ENCODE measurements at regions not wholly inside any gene's neighbourhood (a gene's known extent, or its start where the extent isn't known, plus 50 kb on each side); places are given as distances from the start of the nearest gene placed in this dataset.

DNA sequence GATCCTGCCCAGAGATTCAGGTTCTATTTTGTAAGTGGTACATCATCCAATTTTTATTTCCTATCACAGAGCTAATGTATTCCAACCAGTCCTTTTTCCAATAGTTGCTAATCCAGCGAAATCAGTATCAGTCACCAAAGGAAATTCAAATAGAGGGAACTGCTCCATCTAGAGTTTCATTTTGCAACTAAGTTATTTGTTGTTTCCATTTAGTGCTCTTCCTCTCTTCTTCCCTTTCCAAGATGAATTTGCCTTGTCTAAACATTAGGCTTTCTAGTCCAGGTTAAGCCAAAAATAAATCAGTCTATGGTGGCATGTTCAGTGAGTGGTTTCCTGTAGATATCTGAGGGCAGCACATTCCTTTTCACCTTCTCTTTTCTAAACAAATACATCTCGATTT lies 79.8 kb upstream of the SPATA31D4 start:
- Histone ChIP-seq H3K27me3 (ENCODE audit: control insufficient read depth, insufficient read depth, low read length) (no peaks in the 10 kb centered on the region), H3K36me3 (ENCODE audit: control insufficient read depth, insufficient read depth, low read length) (no peaks in the 10 kb centered on the region), H3K4me1 (ENCODE audit: control insufficient read depth, insufficient read depth, low read length) (peaks cover 10% of the 10 kb centered on the region), H3K9me3 (ENCODE audit: control insufficient read depth, insufficient read depth, low read depth, low read length) (no peaks in the 10 kb centered on the region), H3K4me3 (ENCODE audit: low read depth, low read length) (no peak overlapping the region), H3K9ac (ENCODE audit: low read length) (no peak overlapping the region), H3K27ac (ENCODE audit: low read depth, low read length) (no peak overlapping the region)

DNA sequence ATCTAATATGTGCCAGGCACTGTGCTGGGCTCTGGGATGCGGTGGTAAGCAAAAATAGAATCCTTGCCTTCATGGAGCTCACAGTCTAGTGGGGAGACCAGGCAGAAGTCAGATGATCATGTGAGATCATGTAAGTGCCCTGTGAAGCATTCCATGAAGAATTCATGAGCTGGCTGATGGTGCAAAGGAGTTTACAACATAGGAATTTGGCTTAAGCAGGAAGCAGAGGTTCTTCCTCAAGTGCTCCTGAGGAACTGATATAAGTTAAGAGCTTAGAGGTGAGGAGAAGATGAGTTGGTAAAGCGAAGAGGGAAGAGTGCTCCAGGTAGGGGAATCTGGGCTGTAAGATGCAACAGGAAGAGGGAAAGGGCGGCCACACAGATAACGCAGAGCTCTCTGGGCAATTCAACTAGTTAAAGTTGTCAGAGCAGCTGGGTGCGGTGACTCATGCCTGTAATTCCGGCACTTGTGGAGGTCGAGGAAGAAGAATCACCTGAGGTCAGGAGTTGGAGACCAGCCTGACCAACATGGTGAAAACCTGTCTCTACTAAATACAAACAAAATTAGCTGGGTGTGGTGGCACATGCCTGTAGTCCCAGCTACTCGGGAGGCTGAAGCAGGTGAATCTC lies 78.5 kb upstream of the SPATA31D4 start:
- H3K9me3 ChIP-seq (ENCODE audit: control insufficient read depth, insufficient read depth, low read depth, low read length), result no peaks in the 10 kb centered on the region
- no peaks in the 10 kb centered on the region for H3K27me3 ChIP-seq (ENCODE audit: control insufficient read depth, insufficient read depth, low read length)
- H3K9ac ChIP-seq (ENCODE audit: low read length), result no peak overlapping the region
- H3K36me3 ChIP-seq (ENCODE audit: control insufficient read depth, insufficient read depth, low read length), result no peaks in the 10 kb centered on the region
- no peak overlapping the region for H3K4me3 ChIP-seq (ENCODE audit: low read depth, low read length)
- H3K4me1 ChIP-seq (ENCODE audit: control insufficient read depth, insufficient read depth, low read length), result no peaks in the 10 kb centered on the region
- no peak overlapping the region for H3K27ac ChIP-seq (ENCODE audit: low read depth, low read length)

DNA sequence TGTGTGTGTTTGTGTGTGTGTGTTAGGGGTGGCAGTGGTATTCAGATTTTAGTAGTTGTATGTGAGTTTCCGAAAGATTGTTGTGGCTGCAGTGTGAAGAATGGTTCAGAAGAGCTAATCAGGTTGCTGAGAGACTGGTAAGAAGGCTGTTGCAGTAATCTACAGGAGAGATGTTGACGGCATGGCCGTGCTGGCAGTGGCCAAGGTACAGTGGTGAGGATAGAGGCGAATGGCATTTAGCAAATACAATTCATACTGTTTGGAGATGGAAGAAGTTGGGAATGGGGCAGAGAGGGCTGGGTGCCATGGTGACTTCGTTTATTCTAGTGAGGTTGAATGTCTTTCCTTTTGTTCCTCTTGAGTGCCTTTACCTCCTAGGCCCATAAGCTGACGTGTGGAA lies 77.5 kb upstream of the SPATA31D4 start:
- Histone ChIP-seq H3K9me3 (ENCODE audit: control insufficient read depth, insufficient read depth, low read depth, low read length) (no peaks in the 10 kb centered on the region), H3K4me1 (ENCODE audit: control insufficient read depth, insufficient read depth, low read length) (no peaks in the 10 kb centered on the region), H3K36me3 (ENCODE audit: control insufficient read depth, insufficient read depth, low read length) (no peaks in the 10 kb centered on the region), H3K4me3 (ENCODE audit: low read depth, low read length) (no peak overlapping the region), H3K27me3 (ENCODE audit: control insufficient read depth, insufficient read depth, low read length) (no peaks in the 10 kb centered on the region), H3K9ac (ENCODE audit: low read length) (no peak overlapping the region), H3K27ac (ENCODE audit: low read depth, low read length) (no peak overlapping the region)

GRCh38 chr9:81851340-81851739 lies 76.9 kb upstream of the SPATA31D4 start:
- Histone ChIP-seq H3K27ac (ENCODE audit: low read depth, low read length) (no peak overlapping the region), H3K9me3 (ENCODE audit: control insufficient read depth, insufficient read depth, low read depth, low read length) (no peaks in the 10 kb centered on the region), H3K4me3 (ENCODE audit: low read depth, low read length) (no peak overlapping the region), H3K36me3 (ENCODE audit: control insufficient read depth, insufficient read depth, low read length) (no peaks in the 10 kb centered on the region), H3K27me3 (ENCODE audit: control insufficient read depth, insufficient read depth, low read length) (no peaks in the 10 kb centered on the region), H3K9ac (ENCODE audit: low read length) (no peak overlapping the region), H3K4me1 (ENCODE audit: control insufficient read depth, insufficient read depth, low read length) (no peaks in the 10 kb centered on the region)

DNA sequence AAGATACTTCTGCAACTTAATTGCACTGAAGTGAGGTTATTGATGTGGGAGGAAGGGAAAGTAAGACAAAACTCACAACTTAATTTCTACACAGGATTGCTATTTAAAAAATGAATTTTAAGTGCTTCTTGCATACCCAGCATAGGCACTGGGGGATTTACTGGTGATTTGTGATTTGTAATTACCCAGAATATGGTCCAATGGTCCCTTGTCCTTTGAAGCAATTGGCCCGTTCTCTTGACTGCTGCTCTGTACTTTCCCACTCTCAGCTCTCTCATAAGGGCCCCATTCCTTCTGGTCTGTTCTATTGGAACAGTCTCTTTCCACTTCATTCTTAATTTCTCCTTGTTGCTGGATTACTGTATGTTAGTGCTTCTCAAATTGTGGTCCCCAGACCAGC lies 75.4 kb upstream of the SPATA31D4 start:
- Histone ChIP-seq H3K9ac (ENCODE audit: low read length) (no peak overlapping the region), H3K9me3 (ENCODE audit: control insufficient read depth, insufficient read depth, low read depth, low read length) (no peaks in the 10 kb centered on the region), H3K4me3 (ENCODE audit: low read depth, low read length) (no peak overlapping the region), H3K36me3 (ENCODE audit: control insufficient read depth, insufficient read depth, low read length) (no peaks in the 10 kb centered on the region), H3K27me3 (ENCODE audit: control insufficient read depth, insufficient read depth, low read length) (no peaks in the 10 kb centered on the region), H3K27ac (ENCODE audit: low read depth, low read length) (no peak overlapping the region), H3K4me1 (ENCODE audit: control insufficient read depth, insufficient read depth, low read length) (no peaks in the 10 kb centered on the region)

DNA sequence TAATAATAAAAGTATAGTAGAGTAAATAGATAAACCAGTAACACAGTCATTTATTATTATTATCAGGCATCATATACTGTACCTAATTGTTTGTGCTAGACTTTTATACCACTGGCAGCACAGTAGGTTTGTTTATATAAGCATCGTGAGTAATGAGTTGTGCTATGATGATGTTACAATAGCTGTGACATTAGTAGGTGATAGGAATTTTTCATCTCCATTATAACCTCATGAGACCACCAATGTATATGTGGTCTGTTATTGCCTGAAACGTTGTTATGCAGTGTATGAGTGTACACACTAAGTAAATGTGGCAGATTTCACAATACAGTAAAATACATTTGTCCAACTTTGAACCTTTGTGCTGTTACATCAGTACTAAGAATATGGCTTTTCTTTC lies 72.7 kb upstream of the SPATA31D4 start:
- Histone ChIP-seq H3K36me3 (ENCODE audit: control insufficient read depth, insufficient read depth, low read length) (no peaks in the 10 kb centered on the region), H3K27me3 (ENCODE audit: control insufficient read depth, insufficient read depth, low read length) (no peaks in the 10 kb centered on the region), H3K4me1 (ENCODE audit: control insufficient read depth, insufficient read depth, low read length) (no peaks in the 10 kb centered on the region), H3K9ac (ENCODE audit: low read length) (no peak overlapping the region), H3K9me3 (ENCODE audit: control insufficient read depth, insufficient read depth, low read depth, low read length) (no peaks in the 10 kb centered on the region), H3K27ac (ENCODE audit: low read depth, low read length) (no peak overlapping the region), H3K4me3 (ENCODE audit: low read depth, low read length) (no peak overlapping the region)

DNA sequence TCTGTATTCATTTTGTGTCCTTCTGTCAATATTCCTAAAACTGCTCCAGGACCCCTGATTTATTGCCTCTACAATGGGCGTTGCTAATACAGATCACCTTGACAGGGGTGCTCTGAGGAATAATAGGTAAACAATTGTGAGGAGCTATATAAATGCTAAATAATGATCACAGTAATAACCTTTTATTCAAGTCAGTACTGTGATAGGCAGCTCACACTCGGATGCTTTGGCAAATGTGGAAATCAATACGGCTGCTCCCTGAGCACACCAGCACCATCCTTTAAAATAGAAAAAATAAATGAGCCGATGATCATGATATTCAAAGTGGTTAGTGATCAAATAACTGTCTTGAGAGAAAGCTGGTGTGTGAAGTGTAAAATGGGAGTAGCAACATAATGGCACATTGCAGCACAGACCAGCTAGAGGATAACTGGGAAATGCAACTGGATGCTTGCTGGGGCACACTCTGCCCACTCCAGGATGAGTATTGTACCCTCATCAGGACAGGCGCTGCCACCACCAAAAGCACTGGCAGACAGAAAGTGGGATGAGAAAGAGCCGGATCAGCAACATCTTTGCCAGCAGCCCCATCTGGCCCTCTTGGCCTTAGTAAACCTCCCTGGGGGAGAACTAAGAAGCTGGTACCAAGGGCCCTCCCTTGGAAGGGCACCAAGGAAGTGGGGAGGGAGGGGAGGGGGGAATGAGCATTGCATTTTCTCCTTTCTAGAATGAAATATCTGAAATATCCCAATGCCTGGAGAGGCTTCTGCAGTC lies 69.4 kb upstream of the SPATA31D4 start:
- Histone ChIP-seq H3K27me3 (ENCODE audit: control insufficient read depth, insufficient read depth, low read length) (no peaks in the 10 kb centered on the region), H3K9ac (ENCODE audit: low read length) (no peak overlapping the region), H3K9me3 (ENCODE audit: control insufficient read depth, insufficient read depth, low read depth, low read length) (no peaks in the 10 kb centered on the region), H3K4me3 (ENCODE audit: low read depth, low read length) (no peak overlapping the region), H3K36me3 (ENCODE audit: control insufficient read depth, insufficient read depth, low read length) (no peaks in the 10 kb centered on the region), H3K4me1 (ENCODE audit: control insufficient read depth, insufficient read depth, low read length) (no peaks in the 10 kb centered on the region), H3K27ac (ENCODE audit: low read depth, low read length) (no peak overlapping the region)

DNA sequence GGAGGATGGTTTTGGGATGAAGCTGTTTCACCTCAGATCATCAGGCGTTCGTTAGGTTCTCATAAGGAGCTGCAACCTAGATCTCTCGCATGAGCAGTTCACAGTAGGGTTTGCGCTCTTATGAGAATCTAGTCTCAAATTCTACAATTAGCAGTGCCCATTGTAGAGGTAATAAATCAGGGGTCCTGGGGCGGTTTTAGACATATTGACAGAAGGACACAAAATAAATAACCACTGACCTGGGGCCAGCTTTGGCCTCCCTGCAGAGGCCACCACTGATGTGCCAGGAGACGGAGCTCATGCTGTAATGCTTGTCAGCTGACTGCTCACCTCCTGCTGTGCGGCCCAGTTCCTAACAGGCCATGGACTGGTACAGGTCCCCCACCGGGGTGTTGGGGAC lies 67.6 kb upstream of the SPATA31D4 start:
- Histone ChIP-seq H3K4me1 (ENCODE audit: control insufficient read depth, insufficient read depth, low read length) (no peaks in the 10 kb centered on the region), H3K9ac (ENCODE audit: low read length) (no peak overlapping the region), H3K36me3 (ENCODE audit: control insufficient read depth, insufficient read depth, low read length) (no peaks in the 10 kb centered on the region), H3K27me3 (ENCODE audit: control insufficient read depth, insufficient read depth, low read length) (no peaks in the 10 kb centered on the region), H3K9me3 (ENCODE audit: control insufficient read depth, insufficient read depth, low read depth, low read length) (no peaks in the 10 kb centered on the region), H3K27ac (ENCODE audit: low read depth, low read length) (no peak overlapping the region), H3K4me3 (ENCODE audit: low read depth, low read length) (no peak overlapping the region)

DNA sequence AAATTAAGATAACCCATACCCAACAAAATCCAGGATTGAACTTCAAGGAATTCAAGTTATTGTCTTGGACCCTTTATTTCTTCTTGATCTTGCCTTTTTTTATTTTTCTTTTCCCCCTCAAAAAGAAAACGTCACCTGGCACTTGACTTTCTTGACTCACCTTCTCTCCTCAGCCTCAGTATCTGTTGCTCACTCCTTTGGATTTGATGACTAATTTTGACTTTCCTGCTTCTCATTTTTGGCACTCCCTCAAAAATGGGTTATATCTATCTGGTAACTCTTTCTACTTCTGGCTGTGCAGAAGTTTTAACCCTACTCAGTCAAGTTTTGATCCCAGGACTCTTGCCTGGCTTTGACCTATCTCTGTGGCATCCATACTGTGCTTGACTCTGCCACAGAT lies 66.6 kb upstream of the SPATA31D4 start:
- Histone ChIP-seq H3K36me3 (ENCODE audit: control insufficient read depth, insufficient read depth, low read length) (no peaks in the 10 kb centered on the region), H3K9ac (ENCODE audit: low read length) (no peak overlapping the region), H3K9me3 (ENCODE audit: control insufficient read depth, insufficient read depth, low read depth, low read length) (no peaks in the 10 kb centered on the region), H3K4me1 (ENCODE audit: control insufficient read depth, insufficient read depth, low read length) (no peaks in the 10 kb centered on the region), H3K27me3 (ENCODE audit: control insufficient read depth, insufficient read depth, low read length) (no peaks in the 10 kb centered on the region), H3K27ac (ENCODE audit: low read depth, low read length) (no peak overlapping the region), H3K4me3 (ENCODE audit: low read depth, low read length) (no peak overlapping the region)

DNA sequence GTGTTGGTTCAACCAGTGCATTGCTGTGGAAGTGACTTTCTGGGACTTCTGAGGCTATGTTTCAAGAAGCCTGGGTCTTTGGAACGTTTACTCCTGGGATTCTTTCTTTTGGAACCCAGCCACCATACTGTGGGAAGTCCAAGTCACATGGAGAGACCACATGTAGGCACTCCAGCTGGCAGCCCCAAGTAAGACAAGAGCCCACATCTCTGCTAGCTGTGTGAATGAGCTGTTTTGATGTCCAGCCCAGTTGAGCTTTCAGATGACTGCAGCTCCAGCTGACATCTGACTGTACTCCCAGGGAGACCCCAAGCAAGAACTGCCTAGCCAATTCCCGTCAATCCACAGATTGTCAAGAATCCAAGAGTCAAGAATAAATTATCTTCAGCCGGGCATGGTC lies 60.1 kb upstream of the SPATA31D4 start:
- Histone ChIP-seq H3K9ac (ENCODE audit: low read length) (no peak overlapping the region), H3K27me3 (ENCODE audit: control insufficient read depth, insufficient read depth, low read length) (no peaks in the 10 kb centered on the region), H3K27ac (ENCODE audit: low read depth, low read length) (no peak overlapping the region), H3K36me3 (ENCODE audit: control insufficient read depth, insufficient read depth, low read length) (no peaks in the 10 kb centered on the region), H3K9me3 (ENCODE audit: control insufficient read depth, insufficient read depth, low read depth, low read length) (no peaks in the 10 kb centered on the region), H3K4me1 (ENCODE audit: control insufficient read depth, insufficient read depth, low read length) (no peaks in the 10 kb centered on the region), H3K4me3 (ENCODE audit: low read depth, low read length) (no peak overlapping the region)

- H3K9me3 ChIP-seq (ENCODE audit: control insufficient read depth, insufficient read depth, low read depth, low read length), result no peaks in the 10 kb centered on the region
- no peaks in the 10 kb centered on the region for H3K27me3 ChIP-seq (ENCODE audit: control insufficient read depth, insufficient read depth, low read length)
- no peaks in the 10 kb centered on the region for H3K4me1 ChIP-seq (ENCODE audit: control insufficient read depth, insufficient read depth, low read length)
- no peak overlapping the region for H3K4me3 ChIP-seq (ENCODE audit: low read depth, low read length)
- H3K9ac ChIP-seq (ENCODE audit: low read length), result no peak overlapping the region
- H3K36me3 ChIP-seq (ENCODE audit: control insufficient read depth, insufficient read depth, low read length), result no peaks in the 10 kb centered on the region
- H3K27ac ChIP-seq (ENCODE audit: low read depth, low read length), result no peak overlapping the region
Measured at GRCh38 chr9:81871695-81872094, 56.5 kb upstream of the SPATA31D4 start.
